GM12878 (cell line): ENCODE measurements at regions not wholly inside any gene's neighbourhood (a gene's known extent, or its start where the extent isn't known, plus 50 kb on each side); places are given as distances from the start of the nearest gene placed in this dataset.

Source experiments
- ATAC-seq: fragments of 200-7000 bp; cut with Tn5 transposase; 3 replicates; pipeline ENCODE4 v1.9.1; 2020; ENCODE audit warnings: mild to moderate bottlenecking, moderate library complexity
- BruUV-seq: library from RNA; stranded (reverse); fragments of 400-500 nt; replicated peaks from 2 replicates; lab custom pipeline; 2021; lab: Mats Ljungman, UMichigan
- CTCF ChIA-PET: fragments of 300-600 bp; sonication (Branson Sonifier 250); formaldehyde crosslinking; extraction: SDS; loops from one replicate; lab custom pipeline; 2021; ENCODE audit warnings: inconsistent platforms; lab: Yijun Ruan, JAX
- POLR2A ChIA-PET: fragments of 350-600 bp; formaldehyde crosslinking; extraction: SDS; loops from one replicate; lab custom pipeline; 2021; ENCODE audit warnings: inconsistent platforms; lab: Charles Lee
- RAD21 ChIA-PET: fragments of 300-600 bp; sonication (Branson Sonifier 250); formaldehyde crosslinking; loops from one replicate; lab custom pipeline; 2023; ENCODE audit warnings: antibody characterized with exemption; ENCODE audit not compliant: unreplicated experiment; lab: Charles Lee
- SMC1A ChIA-PET: fragments of 300-600 bp; sonication (Branson Sonifier 250); formaldehyde crosslinking; loops from one replicate; lab custom pipeline; 2023; ENCODE audit not compliant: unreplicated experiment, uncharacterized antibody; lab: Charles Lee
- DNase-seq: peaks from one replicate; pipeline ENCODE4 v3.0.0-alpha.2; 2011; ENCODE audit warnings: low read depth, low spot score
- FAIRE-seq: peaks from 3 replicates; lab custom pipeline; 2011; peaks lifted over from hg19 to GRCh38; lab: Jason Lieb, UNC
- H2AFZ ChIP-seq: 2 replicates; pipeline ENCODE4 v1.6.0; 2011; ENCODE audit warnings: low read depth, low read length, control low read depth; ENCODE audit not compliant: control insufficient read depth
- H3K27ac ChIP-seq: 2 replicates; pipeline ENCODE4 v1.5.1; 2011; ENCODE audit warnings: control low read depth; ENCODE audit not compliant: control insufficient read depth, insufficient read depth
- H3K27me3 ChIP-seq, 2 experiments: replicated peaks in 1 of 2; 2 replicates each; pipeline versions ENCODE4 v1.6.0 to v1.6.1; 2011; ENCODE audit warnings: low read length in 1 of 2; ENCODE audit not compliant: control insufficient read depth in 2 of 2, insufficient read depth in 2 of 2
- H3K36me3 ChIP-seq, 2 experiments: 2 replicates each; pipeline ENCODE4 v1.5.1; 2011; ENCODE audit warnings: low read length in 1 of 2; ENCODE audit not compliant: control insufficient read depth in 2 of 2, insufficient read depth in 2 of 2
- H3K4me1 ChIP-seq: 2 replicates; pipeline ENCODE4 v1.6.1; 2011; ENCODE audit warnings: mild to moderate bottlenecking, low read length, moderate library complexity, mixed read lengths; ENCODE audit not compliant: control insufficient read depth, insufficient read depth
- H3K4me2 ChIP-seq: 2 replicates; pipeline ENCODE4 v1.6.0; 2011; ENCODE audit warnings: control low read depth; ENCODE audit not compliant: control insufficient read depth, insufficient read depth
- H3K4me3 ChIP-seq: fragments of 200-600 bp; sonication (generic); 2 replicates; pipeline ENCODE4 v1.5.1; 2016
- H3K79me2 ChIP-seq: 2 replicates; pipeline ENCODE4 v1.6.0; 2011; ENCODE audit warnings: low read length; ENCODE audit not compliant: control insufficient read depth, insufficient read depth
- H3K9ac ChIP-seq: 2 replicates; pipeline ENCODE4 v1.8.0; 2011; ENCODE audit warnings: low read length, control low read depth, mixed read lengths; ENCODE audit not compliant: control insufficient read depth, insufficient read depth
- H3K9me3 ChIP-seq: replicated peaks from 3 replicates; pipeline ENCODE4 v1.5.1; 2011; ENCODE audit warnings: mild to moderate bottlenecking, low read length; ENCODE audit not compliant: control insufficient read depth, insufficient read depth
- H4K20me1 ChIP-seq: 2 replicates; pipeline ENCODE4 v1.6.0; 2011; ENCODE audit not compliant: control insufficient read depth, insufficient read depth
- CBX3 ChIP-seq: fragments of 200-600 bp; sonication (generic); IDR thresholded peaks from 2 replicates; pipeline ENCODE4 v1.6.1; 2016; ENCODE audit warnings: low read depth, borderline replicate concordance
- CHD2 ChIP-seq: IDR thresholded peaks from 2 replicates; pipeline ENCODE4 v1.6.1; 2011; ENCODE audit warnings: low read depth, low read length, improper control_type of control experiment, borderline replicate concordance
- CREM ChIP-seq: IDR thresholded peaks from 2 replicates; pipeline ENCODE4 v1.6.1; 2014; ENCODE audit warnings: antibody characterized with exemption, low read depth
- E2F4 ChIP-seq: IDR thresholded peaks from 2 replicates; pipeline ENCODE4 v1.6.1; 2012; ENCODE audit warnings: low read depth, low read length, improper control_type of control experiment
- GATAD2B ChIP-seq: fragments of 450-650 bp; conservative IDR thresholded peaks from 2 replicates; pipeline ENCODE4 v1.6.1; 2017; ENCODE audit warnings: low read depth, mild to moderate bottlenecking, moderate library complexity
- IKZF1 ChIP-seq: fragments of 450-650 bp; conservative IDR thresholded peaks from 2 replicates; pipeline ENCODE4 v1.6.1; 2017; ENCODE audit warnings: antibody characterized with exemption, mild to moderate bottlenecking
- NR2F1 ChIP-seq: fragments of 450-650 bp; conservative IDR thresholded peaks from 2 replicates; pipeline ENCODE4 v1.6.1; 2017; ENCODE audit warnings: mild to moderate bottlenecking
- PML ChIP-seq: IDR thresholded peaks from 2 replicates; pipeline ENCODE4 v1.6.1; 2012; ENCODE audit warnings: low read length, inconsistent platforms
- SIN3A ChIP-seq: IDR thresholded peaks from 2 replicates; pipeline ENCODE4 v1.6.1; 2012; ENCODE audit warnings: low read depth, low read length, improper control_type of control experiment
- SREBF1 ChIP-seq: IDR thresholded peaks from 2 replicates; pipeline ENCODE4 v1.6.1; 2012; ENCODE audit warnings: mild to moderate bottlenecking, low read length
- TCF12 ChIP-seq: IDR thresholded peaks from 2 replicates; pipeline ENCODE4 v1.6.1; 2011; ENCODE audit warnings: low read depth, mild to moderate bottlenecking, low read length
- USF1 ChIP-seq: IDR thresholded peaks from 2 replicates; pipeline ENCODE4 v1.6.1; 2011; ENCODE audit warnings: borderline replicate concordance, low read depth, mild to moderate bottlenecking, moderate library complexity, mixed read lengths, low read length; ENCODE audit not compliant: insufficient read depth; ENCODE audit errors: extremely low read length
- ZNF24 ChIP-seq: fragments of 450-650 bp; IDR thresholded peaks from 2 replicates; pipeline ENCODE4 v1.6.1; 2017; ENCODE audit warnings: antibody characterized with exemption, mild to moderate bottlenecking
- WGBS: methylation state at CpG from one replicate; pipeline ENCODE4 v1.1.6; 2016; ENCODE audit warnings: low lambda C conversion rate; ENCODE audit not compliant: insufficient replicate concordance, insufficient coverage; ENCODE audit errors: missing lambda C conversion rate; 5-methylcytosine and 5-hydroxymethylcytosine counted together
- in situ Hi-C: fragments of 300-500 bp; cut with MboI; formaldehyde crosslinking; loops from 9 replicates; pipeline ENCODE4 v1.14.3; 2018; ENCODE audit warnings: mixed read lengths
- intact Hi-C: fragments of 100-400 bp; cut with micrococcal nuclease; formaldehyde crosslinking; loops from one replicate; pipeline ENCODE4 v1.14.2; 2022; ENCODE audit not compliant: unreplicated experiment
- TF ChIP-seq, protein P1 (sequence below): IDR thresholded peaks from 2 replicates; pipeline ENCODE4 v1.6.1; 2012; ENCODE audit warnings: low read depth, low read length, improper control_type of control experiment
- TF ChIP-seq, protein P2 (sequence below): fragments of 450-650 bp; IDR thresholded peaks from 2 replicates; pipeline ENCODE4 v1.6.1; 2016; ENCODE audit warnings: mild to moderate bottlenecking, moderate library complexity, borderline replicate concordance

GRCh38 chr20:60586269-60587050, 628.2 kb downstream of the CDH26 start:
- no TSS peak for BruUV-seq
- no peak overlapping the region for H3K4me2 ChIP-seq
- FAIRE-seq (no peak), DNase-seq (no peak), ATAC-seq (no peak)
- H3K4me1 ChIP-seq = no peaks in the 10 kb centered on the region
- 12% methylated on average over 11 of the region's 11 CpGs for WGBS
- no peak overlapping the region for H3K4me3 ChIP-seq
- no peak for TF ChIP-seq CBX3
- TF ChIP-seq E2F4 = no peak
- TF ChIP-seq IKZF1 = no peak
- TF ChIP-seq ZNF24 = no peak
- TF ChIP-seq SREBF1 = no peak
- TF ChIP-seq SIN3A = no peak
- no peak for TF ChIP-seq GATAD2B
- TF ChIP-seq, protein P1, sequence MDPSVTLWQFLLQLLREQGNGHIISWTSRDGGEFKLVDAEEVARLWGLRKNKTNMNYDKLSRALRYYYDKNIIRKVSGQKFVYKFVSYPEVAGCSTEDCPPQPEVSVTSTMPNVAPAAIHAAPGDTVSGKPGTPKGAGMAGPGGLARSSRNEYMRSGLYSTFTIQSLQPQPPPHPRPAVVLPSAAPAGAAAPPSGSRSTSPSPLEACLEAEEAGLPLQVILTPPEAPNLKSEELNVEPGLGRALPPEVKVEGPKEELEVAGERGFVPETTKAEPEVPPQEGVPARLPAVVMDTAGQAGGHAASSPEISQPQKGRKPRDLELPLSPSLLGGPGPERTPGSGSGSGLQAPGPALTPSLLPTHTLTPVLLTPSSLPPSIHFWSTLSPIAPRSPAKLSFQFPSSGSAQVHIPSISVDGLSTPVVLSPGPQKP = no peak
- no peak for TF ChIP-seq USF1
- no peak for TF ChIP-seq CREM
- TF ChIP-seq NR2F1 = no peak
- TF ChIP-seq, protein P2, sequence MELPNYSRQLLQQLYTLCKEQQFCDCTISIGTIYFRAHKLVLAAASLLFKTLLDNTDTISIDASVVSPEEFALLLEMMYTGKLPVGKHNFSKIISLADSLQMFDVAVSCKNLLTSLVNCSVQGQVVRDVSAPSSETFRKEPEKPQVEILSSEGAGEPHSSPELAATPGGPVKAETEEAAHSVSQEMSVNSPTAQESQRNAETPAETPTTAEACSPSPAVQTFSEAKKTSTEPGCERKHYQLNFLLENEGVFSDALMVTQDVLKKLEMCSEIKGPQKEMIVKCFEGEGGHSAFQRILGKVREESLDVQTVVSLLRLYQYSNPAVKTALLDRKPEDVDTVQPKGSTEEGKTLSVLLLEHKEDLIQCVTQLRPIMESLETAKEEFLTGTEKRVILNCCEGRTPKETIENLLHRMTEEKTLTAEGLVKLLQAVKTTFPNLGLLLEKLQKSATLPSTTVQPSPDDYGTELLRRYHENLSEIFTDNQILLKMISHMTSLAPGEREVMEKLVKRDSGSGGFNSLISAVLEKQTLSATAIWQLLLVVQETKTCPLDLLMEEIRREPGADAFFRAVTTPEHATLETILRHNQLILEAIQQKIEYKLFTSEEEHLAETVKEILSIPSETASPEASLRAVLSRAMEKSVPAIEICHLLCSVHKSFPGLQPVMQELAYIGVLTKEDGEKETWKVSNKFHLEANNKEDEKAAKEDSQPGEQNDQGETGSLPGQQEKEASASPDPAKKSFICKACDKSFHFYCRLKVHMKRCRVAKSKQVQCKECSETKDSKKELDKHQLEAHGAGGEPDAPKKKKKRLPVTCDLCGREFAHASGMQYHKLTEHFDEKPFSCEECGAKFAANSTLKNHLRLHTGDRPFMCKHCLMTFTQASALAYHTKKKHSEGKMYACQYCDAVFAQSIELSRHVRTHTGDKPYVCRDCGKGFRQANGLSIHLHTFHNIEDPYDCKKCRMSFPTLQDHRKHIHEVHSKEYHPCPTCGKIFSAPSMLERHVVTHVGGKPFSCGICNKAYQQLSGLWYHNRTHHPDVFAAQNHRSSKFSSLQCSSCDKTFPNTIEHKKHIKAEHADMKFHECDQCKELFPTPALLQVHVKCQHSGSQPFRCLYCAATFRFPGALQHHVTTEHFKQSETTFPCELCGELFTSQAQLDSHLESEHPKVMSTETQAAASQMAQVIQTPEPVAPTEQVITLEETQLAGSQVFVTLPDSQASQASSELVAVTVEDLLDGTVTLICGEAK = no peak
- no peak for TF ChIP-seq CHD2
- no peak for TF ChIP-seq PML
- no peak for TF ChIP-seq TCF12
- no peak overlapping the region for H3K27ac ChIP-seq
- POLR2A ChIA-PET = no interaction called here
- H3K79me2 ChIP-seq = no peaks in the 10 kb centered on the region
- RAD21 ChIA-PET = no interaction called here
- no peaks in the 10 kb centered on the region for H3K36me3 ChIP-seq
- H2AFZ ChIP-seq = no peak overlapping the region
- CTCF ChIA-PET = no interaction called here
- no peaks in the 10 kb centered on the region for H3K27me3 ChIP-seq
- H3K9me3 ChIP-seq = no peaks in the 10 kb centered on the region; the same call in 2 of the 3 replicates
- H4K20me1 ChIP-seq = no peaks in the 10 kb centered on the region
- no peak overlapping the region for H3K9ac ChIP-seq
- in situ Hi-C loops = no loop called here
- SMC1A ChIA-PET = no interaction called here
- intact Hi-C loops = no loop called here
